Neural progenitor cell (in vitro differentiated cells): ENCODE measurements at regions not wholly inside any gene's neighbourhood (a gene's known extent, or its start where the extent isn't known, plus 50 kb on each side); places are given as distances from the start of the nearest gene placed in this dataset.

Experiments used
- DNase-seq: peaks from one replicate; pipeline ENCODE4 v3.0.0-alpha.2; 2016; ENCODE audit warnings: low spot score
- H2AFZ ChIP-seq: fragments of 200-600 bp; sonication (generic); replicated peaks from 2 replicates; pipeline ENCODE4 v1.6.1; 2016; ENCODE audit warnings: antibody characterized with exemption
- H3F3A ChIP-seq: fragments of 200-600 bp; sonication (generic); 2 replicates; pipeline ENCODE4 v1.6.1; 2016; ENCODE audit warnings: antibody characterized with exemption, low read depth
- H3K27ac ChIP-seq: fragments of 200-600 bp; sonication (generic); 2 replicates; pipeline ENCODE4 v1.5.1; 2016; ENCODE audit warnings: mild to moderate bottlenecking
- H3K27me3 ChIP-seq: fragments of 200-600 bp; sonication (generic); 2 replicates; pipeline ENCODE4 v1.6.1; 2016; ENCODE audit warnings: mild to moderate bottlenecking, moderate library complexity
- H3K36me3 ChIP-seq: fragments of 200-600 bp; sonication (generic); 2 replicates; pipeline ENCODE4 v1.5.1; 2016
- H3K4me1 ChIP-seq: fragments of 200-600 bp; sonication (generic); 2 replicates; pipeline ENCODE4 v1.6.1; 2016; ENCODE audit warnings: mixed run types
- H3K4me2 ChIP-seq: fragments of 200-600 bp; sonication (generic); 2 replicates; pipeline ENCODE4 v1.6.1; 2016
- H3K4me3 ChIP-seq: fragments of 200-600 bp; sonication (generic); 2 replicates; pipeline ENCODE4 v1.5.1; 2016
- H3K79me2 ChIP-seq: fragments of 200-600 bp; sonication (generic); 2 replicates; pipeline ENCODE4 v1.6.1; 2016; ENCODE audit warnings: low read depth
- H3K9ac ChIP-seq: fragments of 200-600 bp; sonication (generic); 2 replicates; pipeline ENCODE4 v1.6.1; 2016
- H3K9me3 ChIP-seq: fragments of 200-600 bp; sonication (generic); 2 replicates; pipeline ENCODE4 v1.5.1; 2016; ENCODE audit warnings: low read depth
- H4K20me1 ChIP-seq: fragments of 200-600 bp; sonication (generic); 2 replicates; pipeline ENCODE4 v1.6.1; 2016; ENCODE audit warnings: low read depth
- H3K27ac Mint-ChIP-seq: 3 replicates; pipeline ENCODE4 v1.8.0; 2021; ENCODE audit warnings: mixed read lengths
- H3K27me3 Mint-ChIP-seq: 2 replicates; pipeline ENCODE4 v1.8.0; 2022; ENCODE audit warnings: low read depth, mild to moderate bottlenecking, inconsistent platforms, moderate library complexity, mixed read lengths; ENCODE audit not compliant: insufficient read depth
- H3K36me3 Mint-ChIP-seq: 3 replicates; pipeline ENCODE4 v1.8.0; 2021; ENCODE audit warnings: mixed read lengths
- H3K4me1 Mint-ChIP-seq: 3 replicates; pipeline ENCODE4 v1.8.0; 2021; ENCODE audit warnings: mixed read lengths
- H3K4me3 Mint-ChIP-seq: 3 replicates; pipeline ENCODE4 v1.8.0; 2021; ENCODE audit warnings: mild to moderate bottlenecking, moderate library complexity, mixed read lengths
- H3K9me3 Mint-ChIP-seq: 3 replicates; pipeline ENCODE4 v1.8.0; 2020; ENCODE audit warnings: mixed read lengths
- CTCF ChIP-seq: fragments of 200-600 bp; sonication (generic); IDR thresholded peaks from 2 replicates; pipeline ENCODE4 v1.5.1; 2017; ENCODE audit warnings: antibody characterized with exemption, mild to moderate bottlenecking
- EZH2 ChIP-seq: fragments of 200-600 bp; sonication (generic); IDR thresholded peaks from 2 replicates; pipeline ENCODE4 v1.6.1; 2017; ENCODE audit warnings: antibody characterized with exemption, mild to moderate bottlenecking, moderate library complexity
- EZH2phosphoT487 ChIP-seq: fragments of 200-600 bp; sonication (generic); IDR thresholded peaks from 2 replicates; pipeline ENCODE4 v1.6.1; 2017; ENCODE audit warnings: antibody characterized with exemption

- Histone ChIP-seq H3K36me3 (no peaks in the 10 kb centered on the region), H2AFZ (no peak overlapping the region), H3F3A (no peaks in the 10 kb centered on the region), H3K4me3 (no peak overlapping the region), H4K20me1 (no peaks in the 10 kb centered on the region), H3K9me3 (no peaks in the 10 kb centered on the region), H3K4me2 (no peak overlapping the region), H3K9ac (no peak overlapping the region), H3K4me1 (peaks cover 6% of the 10 kb centered on the region), H3K27me3 (no peaks in the 10 kb centered on the region), H3K27ac (no peak overlapping the region), H3K79me2 (no peaks in the 10 kb centered on the region)
- Mint-ChIP-seq H3K36me3 (no peaks in the 10 kb centered on the region), H3K4me1 (peaks cover 7% of the 10 kb centered on the region), H3K4me3 (no peak overlapping the region), H3K9me3 (no peaks in the 10 kb centered on the region), H3K27me3 (peaks cover 3% of the 10 kb centered on the region), H3K27ac (no peak overlapping the region)
- no peak for TF ChIP-seq EZH2phosphoT487
- no peak for TF ChIP-seq CTCF
- no peak for TF ChIP-seq EZH2
- no peak for DNase-seq
Observed at GRCh38 chr2:59008950-59009349, 767.8 kb upstream of the FANCL start.

GRCh38 chr2:59005836-59006615 lies 764.9 kb upstream of the FANCL start:
- no peaks in the 10 kb centered on the region for H3K9me3 Mint-ChIP-seq
- Histone ChIP-seq H3F3A (no peaks in the 10 kb centered on the region), H3K4me2 (no peak overlapping the region), H3K4me1 (peaks cover 6% of the 10 kb centered on the region), H4K20me1 (no peaks in the 10 kb centered on the region), H3K4me3 (no peak overlapping the region), H3K27me3 (no peaks in the 10 kb centered on the region), H3K79me2 (no peaks in the 10 kb centered on the region), H3K9ac (no peak overlapping the region), H3K9me3 (no peaks in the 10 kb centered on the region), H3K36me3 (no peaks in the 10 kb centered on the region), H3K27ac (no peak overlapping the region), H2AFZ (no peak overlapping the region)
- no peak overlapping the region for H3K4me3 Mint-ChIP-seq
- H3K4me1 Mint-ChIP-seq = peaks cover 7% of the 10 kb centered on the region
- DNase-seq = no peak
- TF ChIP-seq EZH2 (no peak), CTCF (no peak), EZH2phosphoT487 (no peak)
- H3K36me3 Mint-ChIP-seq = no peaks in the 10 kb centered on the region
- H3K27ac Mint-ChIP-seq = no peak overlapping the region
- peaks cover 3% of the 10 kb centered on the region for H3K27me3 Mint-ChIP-seq

GRCh38 chr2:59004621-59005020 lies 763.5 kb upstream of the FANCL start:
- no peak overlapping the region for H3K4me3 ChIP-seq
- TF ChIP-seq CTCF = no peak
- H4K20me1 ChIP-seq = no peaks in the 10 kb centered on the region
- no peaks in the 10 kb centered on the region for H3K27me3 ChIP-seq
- peaks cover 6% of the 10 kb centered on the region for H3K4me1 ChIP-seq
- H3K27ac Mint-ChIP-seq = no peak overlapping the region
- no peak overlapping the region for H3K27ac ChIP-seq
- no peaks in the 10 kb centered on the region for H3K9me3 Mint-ChIP-seq
- no peaks in the 10 kb centered on the region for H3K36me3 Mint-ChIP-seq
- H2AFZ ChIP-seq = no peak overlapping the region
- no peaks in the 10 kb centered on the region for H3F3A ChIP-seq
- peaks cover 7% of the 10 kb centered on the region for H3K4me1 Mint-ChIP-seq
- H3K4me3 Mint-ChIP-seq = no peak overlapping the region
- H3K36me3 ChIP-seq = no peaks in the 10 kb centered on the region
- no peak overlapping the region for H3K4me2 ChIP-seq
- H3K27me3 Mint-ChIP-seq = no peaks in the 10 kb centered on the region
- no peaks in the 10 kb centered on the region for H3K79me2 ChIP-seq
- no peaks in the 10 kb centered on the region for H3K9me3 ChIP-seq
- no peak for DNase-seq
- H3K9ac ChIP-seq = no peak overlapping the region
